Spleen (tissue), 7 donors: ENCODE measurements at regions not wholly inside any gene's neighbourhood (a gene's known extent, or its start where the extent isn't known, plus 50 kb on each side); places are given as distances from the start of the nearest gene placed in this dataset.

ENCODE experiments used
- POLR2A ChIP-seq, 3 donors: fragments of 450-650 bp; IDR thresholded peaks; one replicate each; pipeline ENCODE4 v1.5.1; 2017; ENCODE audit warnings: antibody characterized with exemption in 3 of 3, mild to moderate bottlenecking in 1 of 3
- TF ChIP-seq, protein P1 (sequence below), 11 experiments: fragments of 200-600 bp in 7 of 11; fragments of 450-650 bp in 4 of 11; sonication (generic) in 4 of 11; IDR thresholded peaks in 8 of 11; conservative IDR thresholded peaks in 3 of 11; 1 replicate in 7 of 11; 2 replicates in 4 of 11; pipeline versions ENCODE4 v1.4.0 to v1.8.0; 2016 to 2021; ENCODE audit warnings: antibody characterized with exemption in 11 of 11, inconsistent platforms in 4 of 11, mild to moderate bottlenecking in 1 of 11
- donor health status: DM: no; HTN: no; CAD: no; lungs with moderate emphysema.
- donor health status: DM: no; HTN: no; CAD: no.
- donor health status: DM: no; HTN: no; CAD: no.

DNA sequence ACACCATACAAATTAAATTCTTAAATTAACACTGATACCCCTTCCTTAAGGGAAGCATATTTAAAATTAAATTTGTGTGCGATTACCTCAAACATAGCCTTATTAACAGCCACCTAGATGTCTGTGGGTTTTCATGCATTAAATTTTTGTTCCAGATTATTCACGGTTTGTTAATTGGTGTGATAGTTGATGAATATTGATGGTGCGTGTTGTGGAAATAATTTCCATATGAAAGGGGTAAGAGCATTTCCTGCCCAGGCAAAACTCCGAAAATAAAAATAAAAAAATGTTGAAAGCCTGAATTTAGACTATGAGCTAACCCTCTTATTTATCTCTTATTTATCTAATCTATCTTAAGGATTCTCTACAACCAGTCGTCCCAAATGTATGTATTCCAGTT lies 679.3 kb upstream of the CELF2 start:
- no peak for TF ChIP-seq POLR2A (IDR thresholded peaks at IDR 0.05)
- TF ChIP-seq, protein P1, sequence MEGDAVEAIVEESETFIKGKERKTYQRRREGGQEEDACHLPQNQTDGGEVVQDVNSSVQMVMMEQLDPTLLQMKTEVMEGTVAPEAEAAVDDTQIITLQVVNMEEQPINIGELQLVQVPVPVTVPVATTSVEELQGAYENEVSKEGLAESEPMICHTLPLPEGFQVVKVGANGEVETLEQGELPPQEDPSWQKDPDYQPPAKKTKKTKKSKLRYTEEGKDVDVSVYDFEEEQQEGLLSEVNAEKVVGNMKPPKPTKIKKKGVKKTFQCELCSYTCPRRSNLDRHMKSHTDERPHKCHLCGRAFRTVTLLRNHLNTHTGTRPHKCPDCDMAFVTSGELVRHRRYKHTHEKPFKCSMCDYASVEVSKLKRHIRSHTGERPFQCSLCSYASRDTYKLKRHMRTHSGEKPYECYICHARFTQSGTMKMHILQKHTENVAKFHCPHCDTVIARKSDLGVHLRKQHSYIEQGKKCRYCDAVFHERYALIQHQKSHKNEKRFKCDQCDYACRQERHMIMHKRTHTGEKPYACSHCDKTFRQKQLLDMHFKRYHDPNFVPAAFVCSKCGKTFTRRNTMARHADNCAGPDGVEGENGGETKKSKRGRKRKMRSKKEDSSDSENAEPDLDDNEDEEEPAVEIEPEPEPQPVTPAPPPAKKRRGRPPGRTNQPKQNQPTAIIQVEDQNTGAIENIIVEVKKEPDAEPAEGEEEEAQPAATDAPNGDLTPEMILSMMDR (IDR thresholded peaks at IDR 0.05 in 8 of 11, conservative IDR thresholded peaks at IDR 0.05 in 3 of 11), result no peak
